ENCODE measurements at regions not wholly inside any gene's neighbourhood (a gene's known extent, or its start where the extent isn't known, plus 50 kb on each side); places are given as distances from the start of the nearest gene placed in this dataset.

DNA sequence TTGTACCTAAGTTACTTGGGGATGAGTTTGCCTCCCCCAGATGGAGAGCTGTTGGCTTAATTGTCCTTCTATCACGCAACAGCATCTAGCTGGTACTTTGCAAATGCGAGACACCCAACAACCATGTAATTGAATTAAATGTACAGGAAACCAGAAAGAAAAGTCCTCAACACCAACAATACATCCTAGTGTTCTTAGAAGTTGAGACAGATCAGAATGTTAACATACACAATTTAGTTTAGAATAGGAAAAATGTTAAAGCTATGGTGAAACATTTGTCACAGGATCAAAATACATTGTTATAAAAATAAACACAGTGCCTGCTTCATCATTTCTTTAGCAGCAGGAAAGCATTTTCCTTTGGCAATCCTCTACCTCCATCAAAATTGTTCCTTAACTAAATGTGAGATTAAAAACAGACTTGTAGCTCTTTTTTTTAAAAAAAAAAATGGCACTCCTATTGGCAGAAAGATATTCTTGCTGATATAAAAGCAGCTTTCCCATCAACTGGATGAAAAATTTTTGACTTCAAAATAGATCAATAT, 163.1 kb upstream of the MID1 start:
- WGBS = 94% methylated on average over 2 of the region's 2 CpGs

DNA sequence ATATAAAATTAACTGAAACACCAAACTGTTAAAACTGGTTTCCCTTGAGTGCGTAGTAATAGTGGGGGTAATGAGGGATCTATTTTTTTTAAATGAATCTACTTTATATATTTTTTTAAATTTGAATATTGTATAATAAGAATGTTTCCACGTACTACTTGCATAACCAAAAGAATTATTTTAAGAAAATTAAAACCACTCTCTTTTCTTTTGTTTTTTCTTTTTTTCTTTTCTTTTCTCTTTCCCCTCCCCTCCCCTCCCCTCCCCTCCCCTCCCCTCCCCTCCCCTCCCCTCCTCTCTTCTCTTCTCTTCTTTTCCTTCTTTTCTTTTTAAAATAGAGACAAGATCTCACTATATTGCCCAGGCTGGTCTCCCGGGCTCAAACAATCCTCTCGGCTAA, 166.9 kb upstream of the MID1 start:
- H3K9ac ChIP-seq (ENCODE audit: low read depth in 1 of 2, low read length in 2 of 2) = no peak overlapping the region
- no peak for DNase-seq (ENCODE audit: low spot score)
- WGBS = 98% methylated on average over 4 of the region's 4 CpGs
- no peak overlapping the region for H3K4me3 ChIP-seq (ENCODE audit: low read depth in 1 of 3, low read length in 3 of 3)
- H3K9me3 ChIP-seq (ENCODE audit: control insufficient read depth in 4 of 4, low read length in 3 of 4) = no peaks in the 10 kb centered on the region
- no peaks in the 10 kb centered on the region for H3K36me3 ChIP-seq (ENCODE audit: control insufficient read depth in 4 of 4, insufficient read depth in 3 of 4, low read depth in 1 of 4, low read length in 3 of 4)
- H3K4me1 ChIP-seq (ENCODE audit: control insufficient read depth in 4 of 4, insufficient read depth in 4 of 4, low read length in 3 of 4) = no peaks in the 10 kb centered on the region
- no peak overlapping the region for H3K27ac ChIP-seq (ENCODE audit: low read depth in 1 of 2, low read length in 2 of 2)
- no peaks in the 10 kb centered on the region for H3K27me3 ChIP-seq (ENCODE audit: control insufficient read depth in 4 of 4, insufficient read depth in 4 of 4, low read length in 3 of 4)
- no peak for TF ChIP-seq FOXA1 (IDR thresholded peaks at IDR 0.05)
- TF ChIP-seq, protein P1, sequence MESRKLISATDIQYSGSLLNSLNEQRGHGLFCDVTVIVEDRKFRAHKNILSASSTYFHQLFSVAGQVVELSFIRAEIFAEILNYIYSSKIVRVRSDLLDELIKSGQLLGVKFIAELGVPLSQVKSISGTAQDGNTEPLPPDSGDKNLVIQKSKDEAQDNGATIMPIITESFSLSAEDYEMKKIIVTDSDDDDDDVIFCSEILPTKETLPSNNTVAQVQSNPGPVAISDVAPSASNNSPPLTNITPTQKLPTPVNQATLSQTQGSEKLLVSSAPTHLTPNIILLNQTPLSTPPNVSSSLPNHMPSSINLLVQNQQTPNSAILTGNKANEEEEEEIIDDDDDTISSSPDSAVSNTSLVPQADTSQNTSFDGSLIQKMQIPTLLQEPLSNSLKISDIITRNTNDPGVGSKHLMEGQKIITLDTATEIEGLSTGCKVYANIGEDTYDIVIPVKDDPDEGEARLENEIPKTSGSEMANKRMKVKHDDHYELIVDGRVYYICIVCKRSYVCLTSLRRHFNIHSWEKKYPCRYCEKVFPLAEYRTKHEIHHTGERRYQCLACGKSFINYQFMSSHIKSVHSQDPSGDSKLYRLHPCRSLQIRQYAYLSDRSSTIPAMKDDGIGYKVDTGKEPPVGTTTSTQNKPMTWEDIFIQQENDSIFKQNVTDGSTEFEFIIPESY (IDR thresholded peaks at IDR 0.05) = no peak
- TF ChIP-seq FOXA2 (IDR thresholded peaks at IDR 0.05) = no peak
- no peak for TF ChIP-seq YY1 (IDR thresholded peaks at IDR 0.05)
- no peak for TF ChIP-seq NR2F2 (IDR thresholded peaks at IDR 0.05)
- TF ChIP-seq EGR1 (IDR thresholded peaks at IDR 0.05; ENCODE audit: low read depth in 2 of 2) = no peak
- TF ChIP-seq, protein P2, sequence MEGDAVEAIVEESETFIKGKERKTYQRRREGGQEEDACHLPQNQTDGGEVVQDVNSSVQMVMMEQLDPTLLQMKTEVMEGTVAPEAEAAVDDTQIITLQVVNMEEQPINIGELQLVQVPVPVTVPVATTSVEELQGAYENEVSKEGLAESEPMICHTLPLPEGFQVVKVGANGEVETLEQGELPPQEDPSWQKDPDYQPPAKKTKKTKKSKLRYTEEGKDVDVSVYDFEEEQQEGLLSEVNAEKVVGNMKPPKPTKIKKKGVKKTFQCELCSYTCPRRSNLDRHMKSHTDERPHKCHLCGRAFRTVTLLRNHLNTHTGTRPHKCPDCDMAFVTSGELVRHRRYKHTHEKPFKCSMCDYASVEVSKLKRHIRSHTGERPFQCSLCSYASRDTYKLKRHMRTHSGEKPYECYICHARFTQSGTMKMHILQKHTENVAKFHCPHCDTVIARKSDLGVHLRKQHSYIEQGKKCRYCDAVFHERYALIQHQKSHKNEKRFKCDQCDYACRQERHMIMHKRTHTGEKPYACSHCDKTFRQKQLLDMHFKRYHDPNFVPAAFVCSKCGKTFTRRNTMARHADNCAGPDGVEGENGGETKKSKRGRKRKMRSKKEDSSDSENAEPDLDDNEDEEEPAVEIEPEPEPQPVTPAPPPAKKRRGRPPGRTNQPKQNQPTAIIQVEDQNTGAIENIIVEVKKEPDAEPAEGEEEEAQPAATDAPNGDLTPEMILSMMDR (IDR thresholded peaks at IDR 0.05; ENCODE audit: low read depth, low read length, missing input control) = no peak
- no peak for TF ChIP-seq JUND (IDR thresholded peaks at IDR 0.05)
- TF ChIP-seq HNF4A (conservative IDR thresholded peaks at IDR 0.05) = no peak
- TF ChIP-seq, protein P3, sequence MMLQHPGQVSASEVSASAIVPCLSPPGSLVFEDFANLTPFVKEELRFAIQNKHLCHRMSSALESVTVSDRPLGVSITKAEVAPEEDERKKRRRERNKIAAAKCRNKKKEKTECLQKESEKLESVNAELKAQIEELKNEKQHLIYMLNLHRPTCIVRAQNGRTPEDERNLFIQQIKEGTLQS (IDR thresholded peaks at IDR 0.05) = no peak

More for the DNA sequence above, 163.1 kb upstream of the MID1 start:
- no peak for TF ChIP-seq EGR1 (IDR thresholded peaks at IDR 0.05; ENCODE audit: low read depth in 2 of 2)
- no peak for TF ChIP-seq GABPA (IDR thresholded peaks at IDR 0.05 in 1 of 2, conservative IDR thresholded peaks at IDR 0.05 in 1 of 2)
- TF ChIP-seq RAD21 (IDR thresholded peaks at IDR 0.05) = no peak
- TF ChIP-seq FOXA1 (IDR thresholded peaks at IDR 0.05) = no peak
- no peak for TF ChIP-seq YY1 (IDR thresholded peaks at IDR 0.05)
- TF ChIP-seq HNF4G (IDR thresholded peaks at IDR 0.05) = no peak
- TF ChIP-seq TAF1 (conservative IDR thresholded peaks at IDR 0.05) = no peak
- TF ChIP-seq, protein P1 (IDR thresholded peaks at IDR 0.05) = no peak
- no peak for TF ChIP-seq JUND (IDR thresholded peaks at IDR 0.05)
- TF ChIP-seq, protein P3 (IDR thresholded peaks at IDR 0.05) = no peak
- TF ChIP-seq FOXA2 (IDR thresholded peaks at IDR 0.05) = no peak
- no peak for TF ChIP-seq RXRA (IDR thresholded peaks at IDR 0.05)
- no peak for TF ChIP-seq HNF4A (conservative IDR thresholded peaks at IDR 0.05)
- TF ChIP-seq, protein P4, sequence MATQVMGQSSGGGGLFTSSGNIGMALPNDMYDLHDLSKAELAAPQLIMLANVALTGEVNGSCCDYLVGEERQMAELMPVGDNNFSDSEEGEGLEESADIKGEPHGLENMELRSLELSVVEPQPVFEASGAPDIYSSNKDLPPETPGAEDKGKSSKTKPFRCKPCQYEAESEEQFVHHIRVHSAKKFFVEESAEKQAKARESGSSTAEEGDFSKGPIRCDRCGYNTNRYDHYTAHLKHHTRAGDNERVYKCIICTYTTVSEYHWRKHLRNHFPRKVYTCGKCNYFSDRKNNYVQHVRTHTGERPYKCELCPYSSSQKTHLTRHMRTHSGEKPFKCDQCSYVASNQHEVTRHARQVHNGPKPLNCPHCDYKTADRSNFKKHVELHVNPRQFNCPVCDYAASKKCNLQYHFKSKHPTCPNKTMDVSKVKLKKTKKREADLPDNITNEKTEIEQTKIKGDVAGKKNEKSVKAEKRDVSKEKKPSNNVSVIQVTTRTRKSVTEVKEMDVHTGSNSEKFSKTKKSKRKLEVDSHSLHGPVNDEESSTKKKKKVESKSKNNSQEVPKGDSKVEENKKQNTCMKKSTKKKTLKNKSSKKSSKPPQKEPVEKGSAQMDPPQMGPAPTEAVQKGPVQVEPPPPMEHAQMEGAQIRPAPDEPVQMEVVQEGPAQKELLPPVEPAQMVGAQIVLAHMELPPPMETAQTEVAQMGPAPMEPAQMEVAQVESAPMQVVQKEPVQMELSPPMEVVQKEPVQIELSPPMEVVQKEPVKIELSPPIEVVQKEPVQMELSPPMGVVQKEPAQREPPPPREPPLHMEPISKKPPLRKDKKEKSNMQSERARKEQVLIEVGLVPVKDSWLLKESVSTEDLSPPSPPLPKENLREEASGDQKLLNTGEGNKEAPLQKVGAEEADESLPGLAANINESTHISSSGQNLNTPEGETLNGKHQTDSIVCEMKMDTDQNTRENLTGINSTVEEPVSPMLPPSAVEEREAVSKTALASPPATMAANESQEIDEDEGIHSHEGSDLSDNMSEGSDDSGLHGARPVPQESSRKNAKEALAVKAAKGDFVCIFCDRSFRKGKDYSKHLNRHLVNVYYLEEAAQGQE (IDR thresholded peaks at IDR 0.05) = no peak
- TF ChIP-seq, protein P2 (IDR thresholded peaks at IDR 0.05; ENCODE audit: low read depth, low read length, missing input control) = no peak
- Histone ChIP-seq H3K4me1 (ENCODE audit: control insufficient read depth in 4 of 4, insufficient read depth in 4 of 4, low read length in 3 of 4) (no peaks in the 10 kb centered on the region), H3K27me3 (ENCODE audit: control insufficient read depth in 4 of 4, insufficient read depth in 4 of 4, low read length in 3 of 4) (no peaks in the 10 kb centered on the region), H3K27ac (ENCODE audit: low read depth in 1 of 2, low read length in 2 of 2) (no peak overlapping the region), H3K9me3 (ENCODE audit: control insufficient read depth in 4 of 4, low read length in 3 of 4) (no peaks in the 10 kb centered on the region), H3K9ac (ENCODE audit: low read depth in 1 of 2, low read length in 2 of 2) (no peak overlapping the region), H3K4me3 (ENCODE audit: low read depth in 1 of 3, low read length in 3 of 3) (no peak overlapping the region), H3K36me3 (ENCODE audit: control insufficient read depth in 4 of 4, insufficient read depth in 3 of 4, low read depth in 1 of 4, low read length in 3 of 4) (no peaks in the 10 kb centered on the region)
- no peak for DNase-seq (ENCODE audit: low spot score)
